ENCODE measurements at regions not wholly inside any gene's neighbourhood (a gene's known extent, or its start where the extent isn't known, plus 50 kb on each side); places are given as distances from the start of the nearest gene placed in this dataset.

- TF ChIP-seq CTCF (IDR thresholded peaks at IDR 0.05) (no peak), POLR2A (IDR thresholded peaks at IDR 0.05) (no peak)
Measured at GRCh38 chr6:2502096-2502997, 248.4 kb downstream of the MYLK4 start.
